OCI-LY1 (cell line): ENCODE measurements at regions not wholly inside any gene's neighbourhood (a gene's known extent, or its start where the extent isn't known, plus 50 kb on each side); places are given as distances from the start of the nearest gene placed in this dataset.

Experiments used
- CTCF ChIP-seq: fragments of 200-600 bp; sonication (generic), shearing (Covaris generic); IDR thresholded peaks from 2 replicates; pipeline ENCODE4 v1.5.1; 2017; ENCODE audit warnings: mild to moderate bottlenecking, antibody characterized with exemption, low read length, moderate library complexity, mixed read lengths
- EZH2 ChIP-seq: fragments of 200-600 bp; sonication (generic), shearing (Covaris generic); IDR thresholded peaks from 2 replicates; pipeline ENCODE4 v1.8.0; 2017; ENCODE audit warnings: borderline replicate concordance, mixed run types, mild to moderate bottlenecking, antibody characterized with exemption, low read length, moderate library complexity, mixed read lengths

- TF ChIP-seq CTCF (no peak), EZH2 (no peak)
Measured at GRCh38 chr1:218526198-218526580, 181.1 kb downstream of the TGFB2 start.
